C4-2B (cell line): ENCODE measurements at regions not wholly inside any gene's neighbourhood (a gene's known extent, or its start where the extent isn't known, plus 50 kb on each side); places are given as distances from the start of the nearest gene placed in this dataset.

Source experiments
- CTCF ChIP-seq: fragments of 450-650 bp; conservative IDR thresholded peaks from 2 replicates; pipeline ENCODE4 v1.5.1; 2017; ENCODE audit warnings: mild to moderate bottlenecking
- ZFX ChIP-seq: fragments of 450-650 bp; IDR thresholded peaks from 2 replicates; pipeline ENCODE4 v1.6.1; 2017

- TF ChIP-seq CTCF (no peak), ZFX (no peak)
Measured at GRCh38 chr3:164018500-164018899, 1059.8 kb downstream of the SI start.
